ENCODE measurements at regions not wholly inside any gene's neighbourhood (a gene's known extent, or its start where the extent isn't known, plus 50 kb on each side); places are given as distances from the start of the nearest gene placed in this dataset.
"Not testable (repeated sequence)": the region's sequence is repeated elsewhere in the genome, so short reads cannot be mapped to it uniquely, and the experiment has no call there.

DNA sequence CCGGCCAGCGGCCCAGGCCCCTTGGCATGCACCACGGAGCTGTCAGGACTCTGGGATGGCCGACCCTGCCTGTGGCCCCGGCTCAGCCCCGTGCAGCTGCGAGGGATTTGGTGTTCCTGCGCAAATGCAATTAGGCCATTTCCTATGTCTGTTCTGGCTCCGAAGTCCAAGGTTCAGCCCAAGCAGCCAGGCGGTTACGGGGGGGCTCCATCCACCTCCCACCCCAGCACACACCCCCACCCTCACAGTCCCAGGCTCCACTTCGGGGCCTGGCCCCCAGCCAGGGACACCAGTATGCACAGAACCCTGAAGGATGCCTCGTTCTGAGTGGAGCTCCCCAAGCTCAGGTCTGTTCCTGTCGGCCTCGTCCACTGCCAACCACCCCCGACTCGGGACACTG is 2965.7 kb downstream of the RPIA start:
- not testable (repeated sequence) for DNase-seq (ENCODE audit: low spot score)

- not testable (repeated sequence) for DNase-seq (ENCODE audit: low spot score)
Measured at GRCh38 chr2:91658336-91658735, 2966.9 kb downstream of the RPIA start.

DNA sequence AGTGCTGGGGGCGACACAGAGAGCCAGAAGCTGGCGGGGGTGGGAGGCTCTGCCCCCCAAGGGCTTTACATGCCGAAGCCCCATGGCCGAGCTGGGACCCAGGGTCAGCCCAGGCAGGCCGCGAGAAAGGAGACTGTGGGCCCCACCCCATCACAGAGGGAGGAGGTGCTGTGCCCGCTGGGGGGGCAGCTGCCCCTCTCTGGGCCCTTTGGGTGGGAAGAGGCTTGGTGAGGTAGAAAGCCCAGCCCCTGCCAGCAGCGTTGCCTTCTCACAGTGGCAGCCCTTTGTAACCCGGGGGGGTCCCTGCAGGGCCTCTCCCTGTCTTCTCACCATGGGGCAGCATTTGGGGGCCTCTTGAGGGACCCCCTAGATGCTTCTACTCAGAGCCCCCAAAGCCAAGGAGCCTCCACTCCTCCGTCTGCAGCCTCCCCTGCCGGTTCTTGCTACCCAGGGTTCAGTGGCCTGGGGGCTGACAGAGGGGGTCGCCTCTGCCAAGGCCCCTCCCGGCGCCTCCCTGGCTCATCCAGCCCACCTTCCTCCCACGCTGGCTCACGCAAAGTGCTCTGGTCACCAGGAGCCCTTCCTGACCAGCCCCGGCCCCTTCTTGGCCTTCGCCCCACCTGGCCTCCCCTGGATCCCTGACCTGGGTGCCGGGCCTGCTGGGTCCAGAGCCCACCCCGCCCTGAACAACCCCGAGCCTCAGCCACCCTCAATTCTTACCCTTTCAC is 2967.9 kb downstream of the RPIA start:
- not testable (repeated sequence) for DNase-seq (ENCODE audit: low spot score)

- not testable (repeated sequence) for DNase-seq (ENCODE audit: low spot score)
Measured at GRCh38 chr2:91659917-91660275, 2968.4 kb downstream of the RPIA start.

- not testable (repeated sequence) for DNase-seq (ENCODE audit: low spot score)
Measured at GRCh38 chr2:91667341-91667740, 2975.9 kb downstream of the RPIA start.

- DNase-seq (ENCODE audit: low spot score) = not testable (repeated sequence)
Measured at GRCh38 chr2:91685541-91685940, 2994.1 kb downstream of the RPIA start.

DNA sequence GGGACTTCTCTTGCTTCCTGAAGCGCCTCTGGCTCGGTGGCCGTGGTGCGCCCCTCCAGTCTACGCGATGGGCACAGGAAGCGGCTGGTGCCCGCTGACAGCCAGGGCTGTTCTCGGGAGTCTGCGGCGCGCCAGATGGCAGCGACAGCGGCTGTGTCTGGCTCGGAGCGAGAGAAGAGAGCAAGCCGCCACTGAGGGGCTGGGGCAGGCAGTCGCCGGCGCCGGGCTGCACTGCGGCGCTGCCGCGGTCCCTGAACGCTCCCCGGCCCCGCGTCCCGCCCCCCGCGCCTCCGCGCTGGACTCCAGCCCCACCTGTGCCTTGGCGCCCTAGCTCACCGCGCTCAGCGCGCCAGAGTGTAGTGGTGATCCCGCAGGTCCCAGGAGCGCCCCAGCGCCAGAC is 2994.6 kb downstream of the RPIA start:
- not testable (repeated sequence) for DNase-seq (ENCODE audit: low spot score)
